ENCODE measurements at regions not wholly inside any gene's neighbourhood (a gene's known extent, or its start where the extent isn't known, plus 50 kb on each side); places are given as distances from the start of the nearest gene placed in this dataset.

- no peaks in the 10 kb centered on the region for H3K9me3 Mint-ChIP-seq (ENCODE audit: unreplicated experiment)
- H3K27ac Mint-ChIP-seq (ENCODE audit: unreplicated experiment), result no peak overlapping the region
- no peaks in the 10 kb centered on the region for H3K4me1 Mint-ChIP-seq (ENCODE audit: unreplicated experiment)
- no peak for TF ChIP-seq CTCF (IDR thresholded peaks at IDR 0.05; ENCODE audit: unreplicated experiment)
- H3K27me3 Mint-ChIP-seq (ENCODE audit: unreplicated experiment), result peaks cover 3% of the 10 kb centered on the region
- no peak for DNase-seq (ENCODE audit: low spot score)
- no peak overlapping the region for H3K4me3 Mint-ChIP-seq (ENCODE audit: unreplicated experiment)
- H3K36me3 Mint-ChIP-seq (ENCODE audit: low read depth, unreplicated experiment), result no peaks in the 10 kb centered on the region
Measured at GRCh38 chr1:30360753-30361152, 362.6 kb downstream of the MATN1 start.

GRCh38 chr1:30360281-30360680, 363.1 kb downstream of the MATN1 start:
- no peak overlapping the region for H3K27ac Mint-ChIP-seq (ENCODE audit: unreplicated experiment)
- H3K36me3 Mint-ChIP-seq (ENCODE audit: low read depth, unreplicated experiment), result no peaks in the 10 kb centered on the region
- peaks cover 3% of the 10 kb centered on the region for H3K27me3 Mint-ChIP-seq (ENCODE audit: unreplicated experiment)
- no peak overlapping the region for H3K4me3 Mint-ChIP-seq (ENCODE audit: unreplicated experiment)
- no peaks in the 10 kb centered on the region for H3K9me3 Mint-ChIP-seq (ENCODE audit: unreplicated experiment)
- no peak for DNase-seq (ENCODE audit: low spot score)
- no peak for TF ChIP-seq CTCF (IDR thresholded peaks at IDR 0.05; ENCODE audit: unreplicated experiment)
- H3K4me1 Mint-ChIP-seq (ENCODE audit: unreplicated experiment), result no peaks in the 10 kb centered on the region

- Mint-ChIP-seq H3K9me3 (ENCODE audit: unreplicated experiment) (no peaks in the 10 kb centered on the region), H3K27ac (ENCODE audit: unreplicated experiment) (no peak overlapping the region), H3K4me3 (ENCODE audit: unreplicated experiment) (no peak overlapping the region), H3K36me3 (ENCODE audit: low read depth, unreplicated experiment) (no peaks in the 10 kb centered on the region), H3K4me1 (ENCODE audit: unreplicated experiment) (no peaks in the 10 kb centered on the region), H3K27me3 (ENCODE audit: unreplicated experiment) (peaks cover 6% of the 10 kb centered on the region)
- no peak for DNase-seq (ENCODE audit: low spot score)
- no peak for TF ChIP-seq CTCF (IDR thresholded peaks at IDR 0.05; ENCODE audit: unreplicated experiment)
Measured at GRCh38 chr1:30359539-30360220, 363.7 kb downstream of the MATN1 start.

GRCh38 chr1:30358500-30358899, 364.9 kb downstream of the MATN1 start:
- Mint-ChIP-seq H3K27me3 (ENCODE audit: unreplicated experiment) (peaks cover 6% of the 10 kb centered on the region), H3K4me3 (ENCODE audit: unreplicated experiment) (no peak overlapping the region), H3K27ac (ENCODE audit: unreplicated experiment) (no peak overlapping the region), H3K36me3 (ENCODE audit: low read depth, unreplicated experiment) (no peaks in the 10 kb centered on the region), H3K4me1 (ENCODE audit: unreplicated experiment) (no peaks in the 10 kb centered on the region), H3K9me3 (ENCODE audit: unreplicated experiment) (no peaks in the 10 kb centered on the region)
- DNase-seq (ENCODE audit: low spot score), result no peak
- no peak for TF ChIP-seq CTCF (IDR thresholded peaks at IDR 0.05; ENCODE audit: unreplicated experiment)

- no peaks in the 10 kb centered on the region for H3K36me3 Mint-ChIP-seq (ENCODE audit: low read depth, unreplicated experiment)
- peaks cover 6% of the 10 kb centered on the region for H3K27me3 Mint-ChIP-seq (ENCODE audit: unreplicated experiment)
- no peak overlapping the region for H3K27ac Mint-ChIP-seq (ENCODE audit: unreplicated experiment)
- H3K4me1 Mint-ChIP-seq (ENCODE audit: unreplicated experiment), result no peaks in the 10 kb centered on the region
- H3K9me3 Mint-ChIP-seq (ENCODE audit: unreplicated experiment), result no peaks in the 10 kb centered on the region
- TF ChIP-seq CTCF (IDR thresholded peaks at IDR 0.05; ENCODE audit: unreplicated experiment), result no peak
- H3K4me3 Mint-ChIP-seq (ENCODE audit: unreplicated experiment), result no peak overlapping the region
- no peak for DNase-seq (ENCODE audit: low spot score)
Measured at GRCh38 chr1:30356839-30357238, 366.5 kb downstream of the MATN1 start.

Measured in endothelial cell (in vitro differentiated cells).